SW480 (cell line): ENCODE measurements at regions not wholly inside any gene's neighbourhood (a gene's known extent, or its start where the extent isn't known, plus 50 kb on each side); places are given as distances from the start of the nearest gene placed in this dataset.

Experiments
- DNase-seq: peaks from one replicate; pipeline ENCODE4 v3.0.0-alpha.2; 2016; ENCODE audit warnings: low spot score

GRCh38 chr7:106482091-106482490 is 178.9 kb downstream of the CCDC71L start:
- DNase-seq: no peak

- no peak for DNase-seq
These were observed 180.3 kb downstream of the CCDC71L start for GRCh38 chr7:106480616-106481031.

- DNase-seq: no peak
These were observed 180.8 kb downstream of the CCDC71L start for GRCh38 chr7:106480161-106480579.

GRCh38 chr7:106476751-106477150 is 184.2 kb downstream of the CCDC71L start:
- no peak for DNase-seq

- DNase-seq: no peak
These were observed 188.0 kb upstream of the NAMPT start for GRCh38 chr7:106472741-106473140.

GRCh38 chr7:106471686-106472440 is 187.1 kb upstream of the NAMPT start:
- no peak for DNase-seq

- DNase-seq: no peak
These were observed 186.2 kb upstream of the NAMPT start for GRCh38 chr7:106471021-106471420.

- no peak for DNase-seq
These were observed 182.1 kb upstream of the NAMPT start for GRCh38 chr7:106466867-106467266.

GRCh38 chr7:106465704-106466468 is 181.1 kb upstream of the NAMPT start:
- no peak for DNase-seq

- DNase-seq: no peak
These were observed 179.9 kb upstream of the NAMPT start for GRCh38 chr7:106464651-106465050.

- DNase-seq: no peak
These were observed 179.2 kb upstream of the NAMPT start for GRCh38 chr7:106463851-106464611.

GRCh38 chr7:106462914-106463482 is 178.2 kb upstream of the NAMPT start:
- no peak for DNase-seq

GRCh38 chr7:106462365-106462859 is 177.6 kb upstream of the NAMPT start:
- peak; percentile 63 for DNase-seq

- no peak for DNase-seq
These were observed 176.0 kb upstream of the NAMPT start for GRCh38 chr7:106460792-106461254.

GRCh38 chr7:106459397-106460072 is 174.8 kb upstream of the NAMPT start:
- no peak for DNase-seq

GRCh38 chr7:106457678-106458077 is 172.9 kb upstream of the NAMPT start:
- no peak for DNase-seq

- no peak for DNase-seq
These were observed 171.5 kb upstream of the NAMPT start for GRCh38 chr7:106456329-106456728.

- DNase-seq: no peak
These were observed 167.5 kb upstream of the NAMPT start for GRCh38 chr7:106452031-106452851.

- DNase-seq: no peak
These were observed 166.4 kb upstream of the NAMPT start for GRCh38 chr7:106451171-106451570.

- no peak for DNase-seq
These were observed 165.9 kb upstream of the NAMPT start for GRCh38 chr7:106450716-106451115.
